ENCODE measurements at regions not wholly inside any gene's neighbourhood (a gene's known extent, or its start where the extent isn't known, plus 50 kb on each side); places are given as distances from the start of the nearest gene placed in this dataset.

GRCh38 chr18:61248589-61248988, 84.6 kb upstream of the CDH20 start:
- TF ChIP-seq POLR2AphosphoS5 (IDR thresholded peaks at IDR 0.05; ENCODE audit: low read depth, low read length) (no peak), TAF1 (IDR thresholded peaks at IDR 0.05; ENCODE audit: borderline replicate concordance, low read depth, low read length) (no peak), POLR2A (IDR thresholded peaks at IDR 0.05; ENCODE audit: low read depth, low read length) (no peak)
